ENCODE measurements at regions not wholly inside any gene's neighbourhood (a gene's known extent, or its start where the extent isn't known, plus 50 kb on each side); places are given as distances from the start of the nearest gene placed in this dataset.

GRCh38 chr12:75844985-75845384 lies 186.6 kb downstream of the PHLDA1 start:
- Histone ChIP-seq H3K4me2 (ENCODE audit: extremely low read depth, insufficient read depth, low read length) (no peak overlapping the region), H2AFZ (ENCODE audit: low read length) (peak overlapping the region; percentile 29), H3K27me3 (ENCODE audit: control insufficient read depth, insufficient read depth, low read length) (no peaks in the 10 kb centered on the region), H3K36me3 (ENCODE audit: control insufficient read depth, insufficient read depth, low read length) (no peaks in the 10 kb centered on the region), H4K20me1 (ENCODE audit: control insufficient read depth, extremely low read depth, insufficient read depth, low read length) (no peaks in the 10 kb centered on the region), H3K4me3 (replicated peaks in 1 of 4; ENCODE audit: control extremely low read depth in 1 of 4, insufficient read depth in 1 of 4, low read depth in 3 of 4, low read length in 4 of 4) (no peak overlapping the region), H3K27ac (ENCODE audit: insufficient read depth, low read length) (no peak overlapping the region), H3K79me2 (ENCODE audit: control insufficient read depth, insufficient read depth, low read length) (no peaks in the 10 kb centered on the region), H3K9ac (ENCODE audit: insufficient read depth, low read length) (no peak overlapping the region), H3K4me1 (ENCODE audit: control insufficient read depth, extremely low read depth, insufficient read depth, low read length) (peaks cover 15% of the 10 kb centered on the region), H3K9me3 (ENCODE audit: control insufficient read depth, insufficient read depth, low read depth, low read length) (no peaks in the 10 kb centered on the region)
- DNase-seq (ENCODE audit: low read depth in 2 of 2): no peak
- TF ChIP-seq CTCF (conservative IDR thresholded peaks at IDR 0.05 in 1 of 2, IDR thresholded peaks at IDR 0.05 in 1 of 2; ENCODE audit: low read depth in 1 of 2, low read length in 2 of 2) (no peak), EZH2 (IDR thresholded peaks at IDR 0.05; ENCODE audit: low read length, missing control alignments) (no peak)

GRCh38 chr12:75844049-75844770 lies 187.4 kb downstream of the PHLDA1 start:
- no peak overlapping the region for H3K4me3 ChIP-seq (replicated peaks in 1 of 4; ENCODE audit: control extremely low read depth in 1 of 4, insufficient read depth in 1 of 4, low read depth in 3 of 4, low read length in 4 of 4)
- TF ChIP-seq CTCF (conservative IDR thresholded peaks at IDR 0.05 in 1 of 2, IDR thresholded peaks at IDR 0.05 in 1 of 2; ENCODE audit: low read depth in 1 of 2, low read length in 2 of 2) (no peak), EZH2 (IDR thresholded peaks at IDR 0.05; ENCODE audit: low read length, missing control alignments) (no peak)
- H4K20me1 ChIP-seq (ENCODE audit: control insufficient read depth, extremely low read depth, insufficient read depth, low read length): no peaks in the 10 kb centered on the region
- H2AFZ ChIP-seq (ENCODE audit: low read length): no peak overlapping the region
- H3K4me1 ChIP-seq (ENCODE audit: control insufficient read depth, extremely low read depth, insufficient read depth, low read length): peaks cover 9% of the 10 kb centered on the region
- H3K9ac ChIP-seq (ENCODE audit: insufficient read depth, low read length): no peak overlapping the region
- no peaks in the 10 kb centered on the region for H3K27me3 ChIP-seq (ENCODE audit: control insufficient read depth, insufficient read depth, low read length)
- no peak overlapping the region for H3K4me2 ChIP-seq (ENCODE audit: extremely low read depth, insufficient read depth, low read length)
- no peaks in the 10 kb centered on the region for H3K36me3 ChIP-seq (ENCODE audit: control insufficient read depth, insufficient read depth, low read length)
- DNase-seq (ENCODE audit: low read depth in 2 of 2): no peak
- no peak overlapping the region for H3K27ac ChIP-seq (ENCODE audit: insufficient read depth, low read length)
- no peaks in the 10 kb centered on the region for H3K79me2 ChIP-seq (ENCODE audit: control insufficient read depth, insufficient read depth, low read length)
- no peaks in the 10 kb centered on the region for H3K9me3 ChIP-seq (ENCODE audit: control insufficient read depth, insufficient read depth, low read depth, low read length)

GRCh38 chr12:75842090-75842489 lies 189.5 kb downstream of the PHLDA1 start:
- no peaks in the 10 kb centered on the region for H3K4me1 ChIP-seq (ENCODE audit: control insufficient read depth, extremely low read depth, insufficient read depth, low read length)
- no peak overlapping the region for H3K27ac ChIP-seq (ENCODE audit: insufficient read depth, low read length)
- H3K79me2 ChIP-seq (ENCODE audit: control insufficient read depth, insufficient read depth, low read length): no peaks in the 10 kb centered on the region
- TF ChIP-seq EZH2 (IDR thresholded peaks at IDR 0.05; ENCODE audit: low read length, missing control alignments) (no peak), CTCF (conservative IDR thresholded peaks at IDR 0.05 in 1 of 2, IDR thresholded peaks at IDR 0.05 in 1 of 2; ENCODE audit: low read depth in 1 of 2, low read length in 2 of 2) (no peak)
- H3K36me3 ChIP-seq (ENCODE audit: control insufficient read depth, insufficient read depth, low read length): no peaks in the 10 kb centered on the region
- H3K9ac ChIP-seq (ENCODE audit: insufficient read depth, low read length): no peak overlapping the region
- no peak overlapping the region for H3K4me2 ChIP-seq (ENCODE audit: extremely low read depth, insufficient read depth, low read length)
- H3K27me3 ChIP-seq (ENCODE audit: control insufficient read depth, insufficient read depth, low read length): no peaks in the 10 kb centered on the region
- no peaks in the 10 kb centered on the region for H4K20me1 ChIP-seq (ENCODE audit: control insufficient read depth, extremely low read depth, insufficient read depth, low read length)
- H3K4me3 ChIP-seq (replicated peaks in 1 of 4; ENCODE audit: control extremely low read depth in 1 of 4, insufficient read depth in 1 of 4, low read depth in 3 of 4, low read length in 4 of 4): no peak overlapping the region
- DNase-seq (ENCODE audit: low read depth in 2 of 2): peak in 1 of 2 donors; percentile 38
- no peaks in the 10 kb centered on the region for H3K9me3 ChIP-seq (ENCODE audit: control insufficient read depth, insufficient read depth, low read depth, low read length)
- no peak overlapping the region for H2AFZ ChIP-seq (ENCODE audit: low read length)
